Neural cell (in vitro differentiated cells): ENCODE measurements at regions not wholly inside any gene's neighbourhood (a gene's known extent, or its start where the extent isn't known, plus 50 kb on each side); places are given as distances from the start of the nearest gene placed in this dataset.

Experiments
- H2AFZ ChIP-seq: fragments of 200-600, 300-800 bp; sonication (generic), shearing (Covaris generic); 2 replicates; pipeline ENCODE4 v1.6.0; 2014; ENCODE audit warnings: low read depth, mild to moderate bottlenecking, antibody characterized with exemption, low read length, moderate library complexity
- H3F3A ChIP-seq: fragments of 200-600 bp; shearing (Covaris generic); 2 replicates; pipeline ENCODE4 v1.6.1; 2016; ENCODE audit warnings: mild to moderate bottlenecking, moderate library complexity, mixed read lengths, antibody characterized with exemption, low read length; ENCODE audit not compliant: insufficient read depth, poor library complexity, severe bottlenecking
- H3K27ac ChIP-seq: fragments of 200-600, 300-800 bp; sonication (generic), shearing (Covaris generic); 2 replicates; pipeline ENCODE4 v1.5.1; 2014; ENCODE audit warnings: mild to moderate bottlenecking, low read length, moderate library complexity
- H3K27me3 ChIP-seq: fragments of 300-800, 200-600 bp; sonication (generic), shearing (Covaris generic); 2 replicates; pipeline ENCODE4 v1.6.0; 2014; ENCODE audit warnings: mild to moderate bottlenecking, low read depth, low read length, moderate library complexity; ENCODE audit not compliant: insufficient read depth
- H3K36me3 ChIP-seq: fragments of 300-800, 200-600 bp; sonication (generic), shearing (Covaris generic); 2 replicates; pipeline ENCODE4 v1.5.1; 2014; ENCODE audit warnings: mild to moderate bottlenecking, antibody characterized with exemption, low read length, moderate library complexity; ENCODE audit not compliant: insufficient read depth
- H3K4me2 ChIP-seq: fragments of 300-800, 200-600 bp; sonication (generic), shearing (Covaris generic); 2 replicates; pipeline ENCODE4 v1.6.0; 2014; ENCODE audit warnings: mild to moderate bottlenecking, low read length
- H3K4me3 ChIP-seq: fragments of 300-800, 200-600 bp; sonication (generic), shearing (Covaris generic); 2 replicates; pipeline ENCODE4 v1.5.1; 2014; ENCODE audit warnings: mild to moderate bottlenecking, low read length, moderate library complexity
- H3K79me2 ChIP-seq: fragments of 200-600 bp; shearing (Covaris generic); replicated peaks from 2 replicates; pipeline ENCODE4 v1.6.0; 2014; ENCODE audit warnings: mild to moderate bottlenecking, low read length, moderate library complexity; ENCODE audit not compliant: insufficient read depth
- H3K9ac ChIP-seq: fragments of 300-800, 200-600 bp; sonication (generic), shearing (Covaris generic); 2 replicates; pipeline ENCODE4 v1.6.1; 2016; ENCODE audit warnings: mild to moderate bottlenecking, low read length, mixed read lengths
- H3K9me2 ChIP-seq: fragments of 200-600 bp; shearing (Covaris generic); 2 replicates; pipeline ENCODE4 v1.6.1; 2016; ENCODE audit warnings: mild to moderate bottlenecking, low read length, mixed read lengths; ENCODE audit not compliant: insufficient read depth
- H3K9me3 ChIP-seq: fragments of 200-600, 300-800 bp; sonication (generic), shearing (Covaris generic); 2 replicates; pipeline ENCODE4 v1.6.1; 2016; ENCODE audit warnings: mild to moderate bottlenecking, mixed run types, low read length, moderate library complexity, mixed read lengths
- H4K20me1 ChIP-seq: fragments of 200-600 bp; shearing (Covaris generic); 2 replicates; pipeline ENCODE4 v1.6.1; 2016; ENCODE audit warnings: mild to moderate bottlenecking, mixed run types; ENCODE audit not compliant: insufficient read depth
- CTCF ChIP-seq: fragments of 450-650 bp; IDR thresholded peaks from 2 replicates; pipeline ENCODE4 v1.5.1; 2014; ENCODE audit warnings: antibody characterized with exemption, mild to moderate bottlenecking, moderate library complexity; ENCODE audit not compliant: poor library complexity, severe bottlenecking
- EP300 ChIP-seq: fragments of 450-650 bp; conservative IDR thresholded peaks from 2 replicates; pipeline ENCODE4 v1.6.1; 2014; ENCODE audit warnings: antibody characterized with exemption, mild to moderate bottlenecking, moderate library complexity; ENCODE audit not compliant: poor library complexity, severe bottlenecking
- EZH2 ChIP-seq: fragments of 200-600, 300-800 bp; shearing (Covaris generic), sonication (generic); IDR thresholded peaks from 2 replicates; pipeline ENCODE4 v1.6.1; 2014; ENCODE audit warnings: antibody characterized with exemption, low read length, borderline replicate concordance, mild to moderate bottlenecking; ENCODE audit not compliant: insufficient read depth, poor library complexity, severe bottlenecking
- MXI1 ChIP-seq: fragments of 450-650 bp; conservative IDR thresholded peaks from 2 replicates; pipeline ENCODE4 v1.6.1; 2014; ENCODE audit warnings: antibody characterized with exemption, mild to moderate bottlenecking; ENCODE audit not compliant: poor library complexity, severe bottlenecking
- POLR2AphosphoS5 ChIP-seq: IDR thresholded peaks from 2 replicates; pipeline ENCODE4 v1.6.1; 2012
- RAD21 ChIP-seq: fragments of 450-650 bp; conservative IDR thresholded peaks from 2 replicates; pipeline ENCODE4 v1.6.1; 2014; ENCODE audit warnings: antibody characterized with exemption, mild to moderate bottlenecking, moderate library complexity
- SMC3 ChIP-seq: fragments of 450-650 bp; conservative IDR thresholded peaks from 2 replicates; pipeline ENCODE4 v1.6.1; 2014; ENCODE audit warnings: antibody characterized with exemption, mild to moderate bottlenecking, moderate library complexity; ENCODE audit not compliant: poor library complexity
- TAF1 ChIP-seq: IDR thresholded peaks from 2 replicates; pipeline ENCODE4 v1.6.1; 2012; ENCODE audit warnings: low read depth
- TF ChIP-seq, protein P1 (sequence below): IDR thresholded peaks from 2 replicates; pipeline ENCODE4 v1.6.1; 2012; ENCODE audit warnings: borderline replicate concordance

DNA sequence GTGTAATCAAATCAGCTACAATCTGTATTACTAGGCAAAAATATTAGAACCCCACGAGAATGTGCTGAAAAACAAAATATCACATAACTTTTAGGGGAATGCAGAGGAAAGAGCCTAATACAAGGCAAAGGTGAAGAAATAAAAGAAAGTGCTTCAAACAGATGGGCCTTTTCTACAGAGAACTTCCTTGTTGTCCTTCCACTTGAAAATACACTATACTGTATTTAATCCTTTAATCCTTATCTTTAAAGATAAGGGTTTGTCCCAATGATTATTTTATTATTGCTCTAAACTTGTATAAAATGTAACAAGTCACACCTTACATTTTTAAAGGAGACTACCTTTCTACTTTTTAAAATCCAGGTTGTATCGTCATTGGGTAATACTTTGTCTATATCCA lies 296.5 kb downstream of the NDFIP2 start:
- no peaks in the 10 kb centered on the region for H3K36me3 ChIP-seq
- no peaks in the 10 kb centered on the region for H4K20me1 ChIP-seq
- H3K79me2 ChIP-seq, result no peaks in the 10 kb centered on the region
- no peak overlapping the region for H3K9ac ChIP-seq
- no peaks in the 10 kb centered on the region for H3K9me2 ChIP-seq
- peaks cover 19% of the 10 kb centered on the region for H3K27me3 ChIP-seq
- H3K27ac ChIP-seq, result no peak overlapping the region
- H3K4me3 ChIP-seq, result no peak overlapping the region
- H3F3A ChIP-seq, result no peaks in the 10 kb centered on the region
- H3K9me3 ChIP-seq, result no peaks in the 10 kb centered on the region
- no peak overlapping the region for H3K4me2 ChIP-seq
- TF ChIP-seq, protein P1, sequence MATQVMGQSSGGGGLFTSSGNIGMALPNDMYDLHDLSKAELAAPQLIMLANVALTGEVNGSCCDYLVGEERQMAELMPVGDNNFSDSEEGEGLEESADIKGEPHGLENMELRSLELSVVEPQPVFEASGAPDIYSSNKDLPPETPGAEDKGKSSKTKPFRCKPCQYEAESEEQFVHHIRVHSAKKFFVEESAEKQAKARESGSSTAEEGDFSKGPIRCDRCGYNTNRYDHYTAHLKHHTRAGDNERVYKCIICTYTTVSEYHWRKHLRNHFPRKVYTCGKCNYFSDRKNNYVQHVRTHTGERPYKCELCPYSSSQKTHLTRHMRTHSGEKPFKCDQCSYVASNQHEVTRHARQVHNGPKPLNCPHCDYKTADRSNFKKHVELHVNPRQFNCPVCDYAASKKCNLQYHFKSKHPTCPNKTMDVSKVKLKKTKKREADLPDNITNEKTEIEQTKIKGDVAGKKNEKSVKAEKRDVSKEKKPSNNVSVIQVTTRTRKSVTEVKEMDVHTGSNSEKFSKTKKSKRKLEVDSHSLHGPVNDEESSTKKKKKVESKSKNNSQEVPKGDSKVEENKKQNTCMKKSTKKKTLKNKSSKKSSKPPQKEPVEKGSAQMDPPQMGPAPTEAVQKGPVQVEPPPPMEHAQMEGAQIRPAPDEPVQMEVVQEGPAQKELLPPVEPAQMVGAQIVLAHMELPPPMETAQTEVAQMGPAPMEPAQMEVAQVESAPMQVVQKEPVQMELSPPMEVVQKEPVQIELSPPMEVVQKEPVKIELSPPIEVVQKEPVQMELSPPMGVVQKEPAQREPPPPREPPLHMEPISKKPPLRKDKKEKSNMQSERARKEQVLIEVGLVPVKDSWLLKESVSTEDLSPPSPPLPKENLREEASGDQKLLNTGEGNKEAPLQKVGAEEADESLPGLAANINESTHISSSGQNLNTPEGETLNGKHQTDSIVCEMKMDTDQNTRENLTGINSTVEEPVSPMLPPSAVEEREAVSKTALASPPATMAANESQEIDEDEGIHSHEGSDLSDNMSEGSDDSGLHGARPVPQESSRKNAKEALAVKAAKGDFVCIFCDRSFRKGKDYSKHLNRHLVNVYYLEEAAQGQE, result no peak
- TF ChIP-seq POLR2AphosphoS5 (no peak), MXI1 (no peak), EP300 (no peak), SMC3 (no peak), RAD21 (no peak), CTCF (no peak), EZH2 (no peak), TAF1 (no peak)
- H2AFZ ChIP-seq, result no peak overlapping the region

DNA sequence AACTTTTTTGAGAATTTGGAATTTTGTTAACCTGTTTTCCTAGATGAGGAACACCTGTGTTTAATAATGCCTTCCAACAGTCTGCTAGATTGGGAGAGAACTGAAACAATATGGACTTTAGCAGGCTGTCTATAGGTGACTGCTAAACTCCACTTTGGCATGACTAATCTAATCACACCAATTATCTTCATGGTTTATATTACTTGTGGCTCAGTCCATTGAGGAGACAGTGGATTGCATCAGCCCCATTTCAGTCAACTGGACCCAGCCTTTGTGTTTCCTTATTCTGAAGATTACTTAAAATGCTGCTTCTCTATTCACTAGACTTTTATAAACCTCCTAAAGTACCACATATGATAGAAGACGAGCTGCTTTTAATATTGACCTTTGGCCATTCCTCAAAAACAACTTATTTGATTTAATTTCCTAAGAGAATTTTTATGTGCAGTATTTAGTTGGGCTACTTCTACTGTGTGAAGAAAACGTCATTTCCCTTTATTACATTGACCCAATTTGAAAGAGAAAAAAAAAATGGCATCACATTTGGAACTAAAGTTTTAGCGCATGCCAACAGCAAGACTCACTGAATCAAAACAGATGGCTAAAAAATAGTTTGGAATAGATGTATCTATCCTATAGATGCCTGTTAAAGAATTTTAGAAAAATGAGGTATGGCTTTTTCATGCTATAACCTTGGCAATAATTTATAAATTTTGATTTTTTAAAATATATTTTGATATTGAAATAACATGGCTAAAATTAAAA lies 295.8 kb downstream of the NDFIP2 start:
- no peak overlapping the region for H3K4me3 ChIP-seq
- no peaks in the 10 kb centered on the region for H3F3A ChIP-seq
- no peaks in the 10 kb centered on the region for H3K36me3 ChIP-seq
- no peak overlapping the region for H3K9ac ChIP-seq
- H3K79me2 ChIP-seq, result no peaks in the 10 kb centered on the region
- TF ChIP-seq RAD21 (no peak), MXI1 (no peak), POLR2AphosphoS5 (no peak), EZH2 (no peak)
- no peaks in the 10 kb centered on the region for H3K9me3 ChIP-seq
- no peak overlapping the region for H3K27ac ChIP-seq
- H2AFZ ChIP-seq, result no peak overlapping the region
- H3K9me2 ChIP-seq, result no peaks in the 10 kb centered on the region
- no peaks in the 10 kb centered on the region for H4K20me1 ChIP-seq
- H3K27me3 ChIP-seq, result peaks cover 11% of the 10 kb centered on the region
- no peak overlapping the region for H3K4me2 ChIP-seq
